Renal pelvis (tissue), 1 donor: ENCODE measurements at regions not wholly inside any gene's neighbourhood (a gene's known extent, or its start where the extent isn't known, plus 50 kb on each side); places are given as distances from the start of the nearest gene placed in this dataset.
"Not testable (repeated sequence)": the region's sequence is repeated elsewhere in the genome, so short reads cannot be mapped to it uniquely, and the experiment has no call there.

ENCODE experiments used
- DNase-seq: peaks from one replicate; pipeline ENCODE4 v3.0.0-alpha.2; 2013

DNA sequence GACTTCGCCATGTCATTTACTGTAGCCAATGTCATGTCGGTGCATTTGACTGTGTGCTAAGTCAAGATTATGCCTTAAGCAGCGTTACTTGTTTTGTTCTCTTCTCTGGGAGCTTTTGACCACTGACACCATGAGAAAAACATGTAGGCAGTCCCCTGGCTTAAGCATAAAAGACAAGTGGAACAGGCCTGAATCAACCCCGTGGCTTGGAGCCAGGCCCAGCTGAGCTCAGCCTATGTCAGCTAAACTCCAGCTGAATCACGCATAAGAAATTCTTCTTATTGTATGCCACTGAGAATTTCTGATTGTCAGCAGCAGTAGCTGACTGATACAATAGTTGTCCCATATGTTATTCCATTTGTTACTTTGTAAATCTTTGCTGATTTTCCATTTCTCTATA is 261.9 kb downstream of the CBLL2 start:
- no peak for DNase-seq

DNA sequence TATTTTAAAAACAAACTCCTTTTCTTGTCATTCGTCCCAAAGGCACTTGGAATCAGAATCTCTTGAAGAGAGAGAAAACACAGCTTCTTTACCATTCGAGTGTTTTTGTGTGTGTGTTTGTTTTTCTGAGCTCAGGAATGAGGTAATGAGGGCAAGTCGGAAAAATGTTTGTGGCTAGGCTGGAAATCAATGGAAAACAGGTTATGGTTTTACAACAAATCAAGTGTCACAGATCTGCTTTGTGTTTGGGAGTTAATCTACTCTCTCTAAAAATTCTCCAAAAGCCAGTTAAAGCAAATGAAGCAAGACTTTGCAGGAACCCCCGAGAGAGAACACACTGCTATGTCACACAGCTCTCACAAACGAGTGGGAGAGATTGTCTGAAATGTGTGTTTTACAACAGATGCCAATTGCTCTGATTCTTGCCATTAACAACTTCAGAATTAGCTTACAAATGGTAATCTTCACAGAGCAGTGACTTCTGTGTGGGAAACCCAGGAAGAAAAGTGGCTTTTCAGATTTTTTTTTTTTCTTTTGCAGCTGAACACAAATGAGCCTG is 264.1 kb downstream of the CBLL2 start:
- no peak for DNase-seq

- no peak for DNase-seq
These were observed 265.9 kb downstream of the CBLL2 start for GRCh38 chrX:22538580-22538979.

DNA sequence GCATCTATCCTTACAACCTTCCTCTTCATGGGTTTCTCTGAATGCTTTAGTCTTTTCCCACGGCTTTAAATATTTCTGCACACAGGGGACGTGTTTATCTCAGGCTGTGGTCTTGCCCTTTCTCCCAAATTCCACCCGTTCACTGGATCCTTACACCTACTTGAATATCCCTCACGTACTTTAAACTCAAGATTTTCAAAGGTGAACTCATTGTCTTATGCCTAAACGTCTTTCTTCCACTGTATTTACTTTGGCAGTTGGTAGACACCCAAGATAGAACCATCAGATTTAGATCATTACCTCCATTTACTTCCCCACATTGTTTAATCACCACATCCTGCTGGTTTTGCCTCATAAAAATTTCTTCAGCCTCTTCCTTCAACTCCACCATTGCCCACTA is 269.2 kb downstream of the CBLL2 start:
- no peak for DNase-seq

DNA sequence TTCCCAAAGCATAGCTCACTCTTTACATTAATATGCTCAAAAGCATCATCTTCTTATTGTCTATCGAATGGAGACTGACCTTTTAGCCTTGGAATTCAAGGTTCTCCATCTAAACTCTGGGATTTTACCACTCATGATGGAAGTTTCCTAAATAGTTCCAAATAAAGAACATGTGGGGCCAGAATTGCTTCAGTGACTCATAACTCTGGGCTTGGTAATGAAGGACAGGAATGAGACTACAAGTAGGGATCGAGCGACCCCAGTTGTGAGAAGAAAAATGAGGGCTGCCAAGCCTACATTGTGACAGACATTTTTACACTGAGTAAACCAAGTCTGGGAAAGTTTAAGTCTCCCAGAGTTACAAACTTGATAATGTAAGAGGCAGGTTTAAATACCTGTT is 269.9 kb downstream of the CBLL2 start:
- no peak for DNase-seq

GRCh38 chrX:22559506-22559905 is 286.8 kb downstream of the CBLL2 start:
- DNase-seq, result no peak

DNA sequence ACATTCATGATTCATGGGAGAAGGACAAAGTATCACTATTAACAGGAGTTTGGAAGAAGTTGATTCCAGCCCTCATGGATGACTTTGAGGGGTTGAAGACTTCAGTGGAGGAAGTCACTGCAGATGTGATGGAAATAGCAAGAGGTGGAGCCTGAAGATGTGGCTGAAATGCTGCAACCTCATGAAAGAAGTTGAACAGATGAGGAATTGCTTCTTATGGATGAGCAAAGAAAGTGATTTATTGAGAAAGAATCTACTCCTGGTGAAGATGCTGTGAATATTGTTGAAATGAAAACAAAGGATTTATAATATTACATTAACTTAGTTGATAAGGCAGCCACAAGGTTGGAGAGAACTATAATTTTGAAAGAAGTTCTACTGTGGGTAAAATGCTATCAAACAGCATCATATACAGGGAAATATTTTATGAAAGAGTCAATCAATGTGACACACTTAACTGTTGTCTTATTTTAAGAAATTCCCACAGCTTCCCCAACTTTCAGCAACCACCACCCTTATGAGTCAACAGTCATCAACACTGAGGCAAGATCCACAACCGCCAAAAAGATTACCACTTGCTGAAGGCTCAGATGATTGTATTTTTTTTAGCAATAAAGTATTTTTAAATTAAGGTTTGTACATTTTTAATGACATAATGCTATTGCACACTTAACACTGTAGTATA is 302.6 kb downstream of the CBLL2 start:
- no peak for DNase-seq

DNA sequence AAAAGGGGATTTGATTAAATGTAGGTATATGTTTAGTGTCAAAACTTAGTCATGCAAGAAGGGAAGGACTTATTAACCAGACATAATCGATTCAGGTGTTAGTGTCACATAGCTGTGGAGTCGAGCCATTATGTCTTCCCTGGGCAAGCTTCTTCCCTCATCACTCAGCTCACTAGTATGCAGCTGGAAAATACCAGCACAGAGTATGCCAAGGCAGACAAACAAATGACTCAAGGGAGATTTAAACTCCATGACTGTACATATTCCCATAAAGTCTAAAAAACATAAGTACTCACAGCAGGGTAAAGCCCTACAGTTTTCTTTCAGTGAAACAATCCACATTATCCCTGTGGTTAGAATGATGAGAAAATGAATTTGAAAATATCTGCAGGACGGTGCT is 304.5 kb downstream of the CBLL2 start:
- DNase-seq, result no peak

DNA sequence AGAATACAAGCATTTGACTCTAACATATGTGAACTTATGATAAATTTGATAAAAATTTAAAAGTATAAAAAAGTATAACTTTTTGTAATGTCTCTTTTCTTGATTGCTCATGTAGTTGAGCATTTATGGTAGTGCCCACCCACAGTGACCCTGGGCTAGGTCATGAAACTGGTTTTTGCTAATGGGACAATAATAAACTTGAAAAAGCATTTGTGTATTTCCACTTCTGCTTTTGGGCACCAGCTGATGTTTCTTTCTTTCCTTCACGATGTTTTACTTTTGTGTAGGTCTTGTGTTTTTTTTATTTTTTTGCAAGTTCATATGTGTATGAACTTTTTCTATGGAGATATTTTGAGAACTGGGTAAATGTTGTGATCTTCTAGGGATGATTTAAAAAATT is 313.1 kb downstream of the CBLL2 start:
- DNase-seq, result no peak

DNA sequence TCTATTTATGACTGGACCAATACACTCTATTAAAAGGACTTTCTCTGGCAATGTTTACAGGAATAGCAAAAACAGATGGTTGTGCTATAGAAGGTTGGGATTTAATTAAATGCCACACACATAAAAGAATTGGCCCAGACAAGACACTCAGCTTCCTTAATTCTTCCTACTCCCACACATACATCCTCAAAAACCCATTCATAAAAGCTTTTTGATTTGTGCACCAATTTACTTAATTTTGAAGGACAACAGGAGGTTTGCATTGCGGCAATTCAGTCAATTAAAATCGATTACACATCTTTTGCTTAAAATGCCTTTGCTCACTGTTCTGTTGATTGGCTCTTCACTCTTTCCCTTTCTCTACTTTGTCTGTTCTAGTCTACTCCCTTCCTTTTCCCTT is 317.1 kb downstream of the CBLL2 start:
- no peak for DNase-seq

DNA sequence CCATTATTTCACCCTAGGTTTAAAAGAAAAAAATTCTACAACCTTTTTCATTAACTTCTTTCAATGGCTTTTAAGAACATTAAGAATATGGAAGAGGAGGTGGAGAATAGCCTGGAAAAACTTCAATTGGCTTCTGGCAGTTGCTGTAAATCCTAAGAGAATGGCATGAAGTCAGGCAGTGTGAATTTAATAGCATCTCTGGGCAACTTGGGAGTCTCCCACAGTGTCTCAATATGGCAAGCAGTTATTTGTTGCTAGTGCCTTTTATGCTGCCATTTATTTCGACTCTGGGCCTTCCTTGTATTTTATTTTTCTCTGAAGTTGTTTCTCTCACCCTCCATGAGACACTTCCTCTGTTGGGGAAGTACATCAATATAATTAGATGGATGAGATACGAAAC is 322.1 kb downstream of the CBLL2 start:
- no peak for DNase-seq

- no peak for DNase-seq
These were observed 330.3 kb downstream of the CBLL2 start for GRCh38 chrX:22603060-22603459.

DNA sequence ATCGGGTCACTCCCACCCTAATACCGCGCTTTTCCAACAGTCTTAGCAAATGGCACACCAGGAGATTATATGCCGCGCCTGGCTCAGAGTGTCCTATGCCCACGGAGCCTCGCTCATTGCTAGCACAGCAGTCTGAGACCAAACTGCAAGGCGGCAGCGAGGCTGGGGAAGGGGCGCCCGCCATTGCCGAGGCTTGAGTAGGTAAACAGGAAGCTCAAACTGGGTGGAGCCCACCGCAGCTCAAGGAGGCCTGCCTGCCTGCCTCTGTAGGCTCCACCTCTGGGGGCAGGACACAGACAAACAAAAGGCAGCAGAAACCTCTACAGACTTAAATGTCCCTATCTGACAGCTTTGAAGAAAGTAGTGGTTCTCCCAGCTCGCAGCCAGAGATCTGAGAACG is 336.7 kb downstream of the CBLL2 start:
- not testable (repeated sequence) for DNase-seq

DNA sequence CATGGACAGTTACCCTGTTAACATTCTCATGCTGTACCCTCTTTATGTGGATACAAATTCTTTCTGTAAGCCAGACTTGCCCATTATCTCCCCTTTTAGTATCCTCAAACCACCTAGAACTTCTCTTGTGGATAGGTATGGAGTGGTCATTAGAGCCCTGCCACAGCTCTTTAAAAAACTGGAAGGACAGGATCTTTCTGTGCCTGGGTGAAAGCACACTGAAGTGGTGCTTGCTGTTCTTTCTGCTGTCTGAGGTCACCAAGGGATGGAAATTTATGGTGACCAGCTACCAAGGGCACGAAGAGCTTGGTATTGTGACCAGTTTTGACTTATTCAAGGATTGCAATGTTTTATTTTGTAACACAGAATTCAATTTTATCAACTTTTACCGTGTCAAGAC is 344.2 kb downstream of the CBLL2 start:
- DNase-seq, result no peak

DNA sequence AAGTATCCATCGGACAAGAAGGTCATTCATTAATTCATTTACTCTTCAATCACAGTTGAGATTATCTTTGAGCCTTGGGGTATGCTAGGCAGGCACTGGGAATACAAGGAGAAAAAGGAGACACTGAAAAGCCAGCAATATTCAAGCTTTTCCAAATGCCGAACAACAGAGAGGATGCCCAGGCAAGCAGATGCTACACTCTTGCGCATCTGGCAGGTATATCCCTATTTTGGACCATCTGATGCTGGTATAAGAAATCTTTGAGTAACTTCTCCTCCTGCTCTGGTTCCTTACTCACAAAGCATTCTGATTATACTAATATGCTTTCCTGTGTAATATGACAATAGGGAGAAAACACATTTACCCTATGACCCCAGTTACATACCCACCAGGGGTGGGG is 354.9 kb downstream of the CBLL2 start:
- no peak for DNase-seq

DNA sequence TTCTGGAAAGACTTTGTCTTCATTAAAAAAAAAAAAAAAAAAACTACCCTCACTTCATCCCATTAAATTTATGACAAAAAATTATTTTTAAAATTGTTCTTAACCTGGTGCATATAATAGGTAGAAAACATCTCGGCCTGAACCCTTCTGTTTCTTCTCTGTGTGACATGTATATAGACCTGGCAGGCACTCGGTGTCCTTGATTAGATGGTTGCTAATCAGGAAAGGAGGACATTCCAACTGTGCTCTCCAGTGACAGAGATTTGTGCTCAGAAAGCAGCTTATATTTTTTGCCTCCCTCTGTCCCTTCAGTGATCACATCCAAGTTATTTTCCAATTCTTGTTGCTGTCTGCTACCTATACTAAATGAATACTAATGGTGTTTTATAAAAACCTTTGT is 355.6 kb downstream of the CBLL2 start:
- DNase-seq, result no peak

- no peak for DNase-seq
These were observed 356.5 kb downstream of the CBLL2 start for GRCh38 chrX:22629105-22629725.

DNA sequence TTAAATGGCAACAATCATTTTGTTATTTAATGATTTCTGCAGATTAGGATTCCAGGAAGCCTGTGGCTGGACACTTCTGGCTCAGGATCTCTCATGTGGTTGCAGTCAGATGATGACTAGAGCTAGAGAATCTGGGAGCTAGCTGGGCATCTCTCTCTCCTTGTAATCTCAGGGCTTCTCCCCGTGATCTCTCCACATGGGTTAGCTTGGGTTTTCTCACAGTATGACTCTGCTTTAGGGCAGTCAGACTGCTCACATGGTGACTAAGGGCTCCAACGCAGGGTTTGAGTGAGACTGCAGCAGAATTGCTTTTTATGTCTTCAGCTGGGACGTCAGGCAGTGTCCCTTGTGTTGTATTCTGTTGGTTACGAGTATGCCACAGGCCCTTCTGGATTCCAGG is 361.4 kb downstream of the CBLL2 start:
- DNase-seq, result no peak

GRCh38 chrX:22634751-22635150 is 362.0 kb downstream of the CBLL2 start:
- DNase-seq, result no peak

GRCh38 chrX:22648281-22648680 is 351.5 kb upstream of the DDX53 start:
- DNase-seq, result no peak

- no peak for DNase-seq
These were observed 349.1 kb upstream of the DDX53 start for GRCh38 chrX:22650691-22651090.

DNA sequence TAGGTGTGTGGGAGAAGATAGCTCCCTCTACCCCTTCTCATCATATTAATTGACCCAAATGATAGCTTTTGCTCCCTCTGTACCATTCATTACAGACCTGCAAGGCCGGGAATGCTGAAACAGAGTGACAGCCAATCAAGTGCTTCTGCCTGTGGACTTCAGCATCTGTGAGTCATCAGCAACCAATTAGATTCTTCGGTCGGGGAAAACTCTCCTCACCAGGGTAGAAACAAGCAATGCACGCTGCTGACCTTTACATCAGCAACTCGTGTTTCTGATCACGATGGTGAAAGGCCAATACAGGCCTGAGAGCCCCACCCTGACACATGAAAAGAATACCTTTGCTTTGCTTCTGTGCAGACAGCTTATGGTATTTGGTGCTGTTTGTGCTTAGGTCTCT is 347.2 kb upstream of the DDX53 start:
- no peak for DNase-seq

DNA sequence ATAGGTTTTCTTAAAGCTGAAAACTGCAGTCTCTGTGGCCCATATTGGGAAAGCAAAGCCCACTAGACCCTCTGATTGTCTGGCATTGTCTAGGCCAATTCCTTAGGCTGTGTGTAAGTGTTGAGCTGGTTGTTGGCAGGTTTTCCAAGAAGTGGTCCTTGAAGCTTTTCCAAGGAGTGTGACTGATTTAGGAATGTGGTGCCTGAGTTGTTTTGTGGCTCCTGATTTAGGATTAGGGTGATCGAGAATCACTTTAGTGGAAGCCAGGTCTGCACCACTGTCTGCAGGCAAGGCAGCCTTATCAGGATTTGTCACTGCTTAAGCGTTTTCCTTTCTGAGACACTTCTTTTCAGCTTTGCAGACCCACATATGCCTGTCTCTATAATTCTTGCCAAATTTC is 339.0 kb upstream of the DDX53 start:
- no peak for DNase-seq

DNA sequence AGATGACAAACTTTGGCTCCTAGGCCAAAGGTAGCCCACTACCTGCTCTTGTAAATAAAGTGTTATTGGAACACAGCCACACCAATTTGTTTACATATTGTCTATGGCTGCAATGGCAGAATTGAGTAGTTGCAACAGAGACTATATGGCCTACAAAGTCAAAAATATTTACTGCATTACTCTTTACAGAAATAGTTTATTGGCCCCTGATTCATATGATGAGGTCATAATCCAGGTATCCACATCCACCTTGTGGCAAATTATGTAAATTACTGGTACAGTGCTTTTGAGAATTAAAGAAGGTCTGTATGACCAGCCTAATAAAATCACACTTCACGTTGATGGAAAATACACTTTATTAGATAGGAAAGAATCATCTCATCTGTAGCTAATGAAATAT is 337.0 kb upstream of the DDX53 start:
- DNase-seq, result no peak
